Activated CD8-positive, alpha-beta T cell treated with anti-CD3 and anti-CD28 coated beads for 36 hours (primary cell): ENCODE measurements at regions not wholly inside any gene's neighbourhood (a gene's known extent, or its start where the extent isn't known, plus 50 kb on each side); places are given as distances from the start of the nearest gene placed in this dataset.

Experiments
- ATAC-seq: fragments of 200-7000 bp; cut with Tn5 transposase; one replicate; pipeline ENCODE4 v1.10.0; 2021; ENCODE audit warnings: mild to moderate bottlenecking, moderate library complexity
- CTCF ChIA-PET: fragments of 350-600 bp; sonication (Branson Sonifier 250); formaldehyde crosslinking; loops from one replicate; lab custom pipeline; 2021; ENCODE audit warnings: antibody characterized with exemption; lab: Charles Lee
- POLR2A ChIA-PET: fragments of 350-600 bp; sonication (Branson Sonifier 250); formaldehyde crosslinking; loops from one replicate; lab custom pipeline; 2021; ENCODE audit warnings: antibody characterized with exemption; lab: Charles Lee
- DNase-seq: peaks from one replicate; pipeline ENCODE4 v3.0.0-alpha.2; 2020
- H3K27ac Mint-ChIP-seq: one replicate; pipeline ENCODE4 v1.8.0; 2021; ENCODE audit warnings: mild to moderate bottlenecking, mixed read lengths
- H3K27me3 Mint-ChIP-seq: one replicate; pipeline ENCODE4 v1.8.0; 2021; ENCODE audit warnings: mixed read lengths
- H3K36me3 Mint-ChIP-seq: one replicate; pipeline ENCODE4 v1.8.0; 2021; ENCODE audit warnings: low read depth, mixed read lengths
- H3K4me1 Mint-ChIP-seq: one replicate; pipeline ENCODE4 v1.8.0; 2021; ENCODE audit warnings: low read depth, mixed read lengths
- H3K4me3 Mint-ChIP-seq: one replicate; pipeline ENCODE4 v1.8.0; 2021; ENCODE audit warnings: mild to moderate bottlenecking, moderate library complexity, mixed read lengths
- H3K9me3 Mint-ChIP-seq: one replicate; pipeline ENCODE4 v1.8.0; 2021; ENCODE audit warnings: mixed read lengths
- CTCF ChIP-seq: fragments of 200-600 bp; IDR thresholded peaks from one replicate; pipeline ENCODE4 v1.8.0; 2022; ENCODE audit warnings: antibody characterized with exemption, mild to moderate bottlenecking
- intact Hi-C: fragments of 100-400 bp; cut with micrococcal nuclease; formaldehyde crosslinking; loops from one replicate; pipeline ENCODE4 v1.10.0; 2022

- Mint-ChIP-seq H3K4me3 (no peak overlapping the region), H3K4me1 (no peaks in the 10 kb centered on the region), H3K36me3 (no peaks in the 10 kb centered on the region), H3K9me3 (no peaks in the 10 kb centered on the region), H3K27ac (no peak overlapping the region), H3K27me3 (no peaks in the 10 kb centered on the region)
- intact Hi-C loops: no loop called here
- no peak for TF ChIP-seq CTCF
- ATAC-seq (no peak), DNase-seq (no peak)
- ChIA-PET CTCF (no interaction called here), POLR2A (no interaction called here)
These were observed 171.2 kb upstream of the COL1A2 start for GRCh38 chr7:94223375-94224084.

GRCh38 chr7:94228223-94228622 is 166.5 kb upstream of the COL1A2 start:
- Mint-ChIP-seq H3K27ac (no peak overlapping the region), H3K4me3 (no peak overlapping the region), H3K36me3 (no peaks in the 10 kb centered on the region), H3K4me1 (no peaks in the 10 kb centered on the region), H3K27me3 (peaks cover 2% of the 10 kb centered on the region), H3K9me3 (no peaks in the 10 kb centered on the region)
- no peak for DNase-seq
- no peak for ATAC-seq
- POLR2A ChIA-PET: no interaction called here
- intact Hi-C loops: no loop called here
- TF ChIP-seq CTCF: no peak
- CTCF ChIA-PET: no interaction called here

- ATAC-seq: no peak
- intact Hi-C loops: no loop called here
- Mint-ChIP-seq H3K36me3 (no peaks in the 10 kb centered on the region), H3K4me3 (no peak overlapping the region), H3K27me3 (peaks cover 2% of the 10 kb centered on the region), H3K4me1 (no peaks in the 10 kb centered on the region), H3K9me3 (no peaks in the 10 kb centered on the region), H3K27ac (no peak overlapping the region)
- ChIA-PET POLR2A (no interaction called here), CTCF (no interaction called here)
- DNase-seq: no peak
- no peak for TF ChIP-seq CTCF
These were observed 166.0 kb upstream of the COL1A2 start for GRCh38 chr7:94228678-94229077.

DNA sequence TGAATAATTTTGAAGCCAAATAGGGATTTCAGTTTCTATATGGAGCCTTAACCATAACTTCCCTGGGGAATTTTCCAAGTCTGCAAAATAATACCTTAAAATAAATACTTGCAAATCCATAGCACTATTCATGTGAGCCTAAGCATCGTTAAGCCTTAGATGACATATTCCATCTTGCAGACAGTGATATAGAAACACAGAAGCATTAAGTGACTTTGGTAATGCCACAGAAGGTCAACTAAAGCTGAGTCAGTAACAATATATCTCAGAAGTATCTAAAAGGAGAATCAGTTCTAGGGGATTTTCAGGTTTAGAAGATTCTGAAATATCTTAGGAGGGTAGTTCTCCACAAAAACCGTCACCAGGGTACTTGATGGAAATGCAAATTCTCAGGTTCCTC is 163.4 kb upstream of the COL1A2 start:
- intact Hi-C loops: no loop called here
- TF ChIP-seq CTCF: no peak
- ATAC-seq (no peak), DNase-seq (no peak)
- CTCF ChIA-PET: no interaction called here
- POLR2A ChIA-PET: no interaction called here
- Mint-ChIP-seq H3K27ac (no peak overlapping the region), H3K36me3 (no peaks in the 10 kb centered on the region), H3K4me3 (no peak overlapping the region), H3K9me3 (no peaks in the 10 kb centered on the region), H3K27me3 (peaks cover 2% of the 10 kb centered on the region), H3K4me1 (no peaks in the 10 kb centered on the region)

GRCh38 chr7:94236960-94237359 is 157.7 kb upstream of the COL1A2 start:
- H3K36me3 Mint-ChIP-seq: no peaks in the 10 kb centered on the region
- H3K4me3 Mint-ChIP-seq: no peak overlapping the region
- ATAC-seq (no peak), DNase-seq (no peak)
- no peak for TF ChIP-seq CTCF
- no peak overlapping the region for H3K27ac Mint-ChIP-seq
- H3K27me3 Mint-ChIP-seq: peaks cover 2% of the 10 kb centered on the region
- no peaks in the 10 kb centered on the region for H3K4me1 Mint-ChIP-seq
- CTCF ChIA-PET: no interaction called here
- intact Hi-C loops: no loop called here
- POLR2A ChIA-PET: no interaction called here
- H3K9me3 Mint-ChIP-seq: no peaks in the 10 kb centered on the region
